H1 (cell line): ENCODE measurements at regions not wholly inside any gene's neighbourhood (a gene's known extent, or its start where the extent isn't known, plus 50 kb on each side); places are given as distances from the start of the nearest gene placed in this dataset.

Source experiments
- CTCF ChIA-PET: fragments of 300-600 bp; sonication (Branson Sonifier 250); formaldehyde crosslinking; loops from one replicate; lab custom pipeline; 2021; ENCODE audit not compliant: partially characterized antibody; lab: Charles Lee
- POLR2A ChIA-PET: fragments of 300-600 bp; sonication (Branson Sonifier 250); formaldehyde crosslinking; loops from one replicate; lab custom pipeline; 2021; ENCODE audit warnings: inconsistent platforms; ENCODE audit not compliant: partially characterized antibody; lab: Charles Lee
- DNase-seq, 2 experiments: peaks; one replicate each; pipeline versions ENCODE4 v3.0.0 to v3.0.0-alpha.2; 2010 to 2022; ENCODE audit warnings: low spot score in 2 of 2, low read depth in 1 of 2, mixed read lengths in 1 of 2
- FAIRE-seq: peaks from 2 replicates; lab custom pipeline; 2011; peaks lifted over from hg19 to GRCh38; lab: Jason Lieb, UNC
- H2AFZ ChIP-seq: 2 replicates; pipeline ENCODE4 v1.8.1; 2012; ENCODE audit warnings: low read length, inconsistent platforms
- H2AK5ac ChIP-seq: 2 replicates; pipeline ENCODE4 v1.6.1; 2013; ENCODE audit warnings: low read depth, low read length
- H2BK120ac ChIP-seq: replicated peaks from 2 replicates; pipeline ENCODE3; 2013; ENCODE audit warnings: low read depth, low read length, inconsistent platforms
- H2BK12ac ChIP-seq: 2 replicates; pipeline ENCODE4 v1.6.1; 2013; ENCODE audit warnings: low read depth, low read length
- H2BK15ac ChIP-seq: 2 replicates; pipeline ENCODE4 v1.6.1; 2013; ENCODE audit warnings: low read length
- H2BK20ac ChIP-seq: 2 replicates; pipeline ENCODE4 v1.6.1; 2013; ENCODE audit warnings: low read length
- H2BK5ac ChIP-seq: 2 replicates; pipeline ENCODE4 v1.6.1; 2013; ENCODE audit warnings: low read depth, low read length
- H3K14ac ChIP-seq: 2 replicates; pipeline ENCODE4 v1.6.1; 2013; ENCODE audit warnings: inconsistent platforms; ENCODE audit not compliant: insufficient read length
- H3K18ac ChIP-seq: 2 replicates; pipeline ENCODE4 v1.6.1; 2013; ENCODE audit warnings: low read length; ENCODE audit errors: extremely low read depth
- H3K23ac ChIP-seq: 2 replicates; pipeline ENCODE4 v1.6.1; 2013; ENCODE audit warnings: inconsistent platforms; ENCODE audit not compliant: insufficient read length
- H3K23me2 ChIP-seq: 2 replicates; pipeline ENCODE4 v1.6.1; 2013; ENCODE audit warnings: low read depth, low read length
- H3K27ac ChIP-seq: 2 replicates; pipeline ENCODE4 v1.6.1; 2011; ENCODE audit warnings: low read depth, low read length, inconsistent platforms
- H3K27me3 ChIP-seq, 4 experiments: replicated peaks in 1 of 4; 1 replicate in 1 of 4; 2 replicates in 3 of 4; pipeline versions ENCODE4 v1.6.1 to v1.8.1; 2011 to 2013; ENCODE audit warnings: low read length in 3 of 4, mild to moderate bottlenecking in 3 of 4, inconsistent platforms in 2 of 4, mixed read lengths in 2 of 4, moderate library complexity in 1 of 4; ENCODE audit not compliant: control insufficient read depth in 3 of 4, insufficient read depth in 3 of 4; ENCODE audit errors: extremely low read depth in 1 of 4
- H3K36me3 ChIP-seq, 4 experiments: 2 replicates each; pipeline versions ENCODE4 v1.6.1 to v1.8.1; 2011 to 2013; ENCODE audit warnings: mild to moderate bottlenecking in 4 of 4, low read length in 3 of 4, moderate library complexity in 2 of 4, control low read depth in 1 of 4, inconsistent platforms in 1 of 4; ENCODE audit not compliant: insufficient read depth in 4 of 4, control insufficient read depth in 2 of 4
- H3K4ac ChIP-seq: replicated peaks from 2 replicates; pipeline ENCODE3; 2013; ENCODE audit warnings: low read length, low read depth, mixed read lengths, inconsistent platforms; ENCODE audit not compliant: insufficient read length
- H3K4me1 ChIP-seq, 4 experiments: replicated peaks in 1 of 4; 1 replicate in 1 of 4; 2 replicates in 3 of 4; pipeline versions ENCODE4 v1.6.1 to v1.8.1; 2011 to 2013; ENCODE audit warnings: low read length in 3 of 4, inconsistent platforms in 2 of 4, mixed read lengths in 1 of 4; ENCODE audit not compliant: insufficient read depth in 4 of 4, control insufficient read depth in 3 of 4
- H3K4me2 ChIP-seq, 2 experiments: 2 replicates each; pipeline versions ENCODE4 v1.6.1 to v1.8.1; 2011 to 2013; ENCODE audit warnings: low read depth in 2 of 2, low read length in 2 of 2, control low read depth in 1 of 2, inconsistent platforms in 1 of 2, mild to moderate bottlenecking in 1 of 2; ENCODE audit not compliant: insufficient read depth in 1 of 2
- H3K4me3 ChIP-seq, 4 experiments: fragments of 200-600, 300-600 bp in 1 of 4; sonication (generic), shearing (Covaris generic), sonication (Bioruptor Twin) in 1 of 4; 2 replicates each; pipeline versions ENCODE4 v1.5.1 to v1.8.1; 2011 to 2016; ENCODE audit warnings: low read length in 4 of 4, low read depth in 3 of 4, control low read depth in 2 of 4, inconsistent platforms in 2 of 4, mild to moderate bottlenecking in 2 of 4, mixed read lengths in 1 of 4, moderate library complexity in 1 of 4; ENCODE audit not compliant: insufficient read depth in 2 of 4; ENCODE audit errors: extremely low read depth in 1 of 4
- H3K56ac ChIP-seq: replicated peaks from 2 replicates; pipeline ENCODE3; 2013; ENCODE audit warnings: low read depth, mild to moderate bottlenecking, mixed read lengths, low read length, inconsistent platforms; ENCODE audit not compliant: insufficient read length
- H3K79me1 ChIP-seq: 2 replicates; pipeline ENCODE4 v1.6.1; 2013; ENCODE audit warnings: low read depth, low read length, control low read depth
- H3K79me2 ChIP-seq, 2 experiments: 2 replicates each; pipeline versions ENCODE4 v1.6.1 to v1.8.1; 2012 to 2013; ENCODE audit warnings: low read length in 2 of 2, mild to moderate bottlenecking in 2 of 2, inconsistent platforms in 1 of 2; ENCODE audit not compliant: insufficient read depth in 2 of 2, control insufficient read depth in 1 of 2
- H3K9ac ChIP-seq, 4 experiments: replicated peaks in 1 of 4; 1 replicate in 1 of 4; 2 replicates in 3 of 4; pipeline versions ENCODE4 v1.6.1 to v1.8.1; 2011 to 2013; ENCODE audit warnings: low read depth in 3 of 4, low read length in 3 of 4, control low read depth in 2 of 4, mild to moderate bottlenecking in 2 of 4, moderate library complexity in 2 of 4, inconsistent platforms in 1 of 4; ENCODE audit errors: extremely low read depth in 1 of 4
- H3K9me3 ChIP-seq, 2 experiments: 2 replicates each; pipeline versions ENCODE4 v1.6.1 to v1.8.1; 2012 to 2013; ENCODE audit warnings: mild to moderate bottlenecking in 2 of 2, moderate library complexity in 2 of 2, control low read depth in 1 of 2, inconsistent platforms in 1 of 2, low read depth in 1 of 2, low read length in 1 of 2, mixed read lengths in 1 of 2; ENCODE audit not compliant: insufficient read depth in 2 of 2
- H4K20me1 ChIP-seq, 2 experiments: replicated peaks in 1 of 2; 2 replicates each; pipeline versions ENCODE3 to v1.8.1; 2011 to 2013; ENCODE audit warnings: inconsistent platforms in 2 of 2, low read length in 2 of 2, mild to moderate bottlenecking in 1 of 2; ENCODE audit not compliant: insufficient read depth in 2 of 2, control insufficient read depth in 1 of 2
- H4K5ac ChIP-seq: 2 replicates; pipeline ENCODE4 v1.6.1; 2013; ENCODE audit warnings: low read length, low read depth, mixed read lengths, inconsistent platforms; ENCODE audit not compliant: insufficient read length
- H4K8ac ChIP-seq: 2 replicates; pipeline ENCODE4 v1.8.0; 2013; ENCODE audit warnings: mild to moderate bottlenecking, moderate library complexity, low read length, inconsistent platforms; ENCODE audit not compliant: insufficient read depth; ENCODE audit errors: extremely low read depth
- H4K91ac ChIP-seq: replicated peaks from 2 replicates; pipeline ENCODE3; 2013; ENCODE audit warnings: low read length, mixed read lengths, inconsistent platforms; ENCODE audit not compliant: insufficient read length
- BRCA1 ChIP-seq: IDR thresholded peaks from 2 replicates; pipeline ENCODE4 v1.6.1; 2012; ENCODE audit warnings: low read depth, low read length, improper control_type of control experiment
- EP300 ChIP-seq, 2 experiments: IDR thresholded peaks; 1 replicate in 1 of 2; 2 replicates in 1 of 2; pipeline ENCODE4 v1.6.1; 2011 to 2012; ENCODE audit warnings: low read depth in 2 of 2, low read length in 2 of 2, mild to moderate bottlenecking in 2 of 2, borderline replicate concordance in 1 of 2, inconsistent platforms in 1 of 2, moderate library complexity in 1 of 2
- HDAC6 ChIP-seq: IDR thresholded peaks from one replicate; pipeline ENCODE4 v1.7.1; 2012; ENCODE audit warnings: low read depth, mild to moderate bottlenecking, inconsistent platforms, low read length, moderate library complexity
- MAFK ChIP-seq: IDR thresholded peaks from 2 replicates; pipeline ENCODE4 v1.6.1; 2012; ENCODE audit warnings: low read depth, mild to moderate bottlenecking, improper control_type of control experiment, low read length
- RNF2 ChIP-seq: fragments of 200-900, 300-1000 bp; sonication (generic); IDR thresholded peaks from 2 replicates; pipeline ENCODE4 v1.7.1; 2016; ENCODE audit warnings: borderline replicate concordance, low read depth, mild to moderate bottlenecking, antibody characterized with exemption, low read length; ENCODE audit not compliant: poor library complexity, severe bottlenecking; ENCODE audit errors: missing control alignments
- TAF1 ChIP-seq: IDR thresholded peaks from 2 replicates; pipeline ENCODE4 v1.6.1; 2011; ENCODE audit warnings: mild to moderate bottlenecking, low read depth, low read length
- TAF7 ChIP-seq: optimal IDR thresholded peaks from 2 replicates; pipeline ENCODE3; 2011; ENCODE audit warnings: low read depth, mild to moderate bottlenecking, inconsistent platforms, low read length, moderate library complexity, borderline replicate concordance
- WGBS, 2 experiments: shearing (Covaris generic) in 1 of 2; methylation state at CpG; one replicate each; pipeline versions ENCODE4 v1.1.6 to v1.1.7; 2013 to 2015; ENCODE audit warnings: low lambda C conversion rate in 2 of 2, mixed read lengths in 2 of 2, inconsistent platforms in 1 of 2, low coverage in 1 of 2, missing lambda C conversion rate in 1 of 2; ENCODE audit not compliant: insufficient replicate concordance in 2 of 2, insufficient coverage in 1 of 2, insufficient read length in 1 of 2; ENCODE audit errors: extremely low coverage in 1 of 2, missing lambda C conversion rate in 1 of 2; 5-methylcytosine and 5-hydroxymethylcytosine counted together
- TF ChIP-seq, protein P1 (sequence below), 3 experiments: IDR thresholded peaks; 1 replicate in 2 of 3; 2 replicates in 1 of 3; pipeline versions ENCODE4 v1.5.1 to v1.6.1; 2011; ENCODE audit warnings: low read length in 3 of 3, mild to moderate bottlenecking in 3 of 3, inconsistent platforms in 2 of 3, low read depth in 1 of 3, moderate library complexity in 1 of 3; ENCODE audit not compliant: insufficient read depth in 1 of 3; ENCODE audit errors: control extremely low read depth in 1 of 3

DNA sequence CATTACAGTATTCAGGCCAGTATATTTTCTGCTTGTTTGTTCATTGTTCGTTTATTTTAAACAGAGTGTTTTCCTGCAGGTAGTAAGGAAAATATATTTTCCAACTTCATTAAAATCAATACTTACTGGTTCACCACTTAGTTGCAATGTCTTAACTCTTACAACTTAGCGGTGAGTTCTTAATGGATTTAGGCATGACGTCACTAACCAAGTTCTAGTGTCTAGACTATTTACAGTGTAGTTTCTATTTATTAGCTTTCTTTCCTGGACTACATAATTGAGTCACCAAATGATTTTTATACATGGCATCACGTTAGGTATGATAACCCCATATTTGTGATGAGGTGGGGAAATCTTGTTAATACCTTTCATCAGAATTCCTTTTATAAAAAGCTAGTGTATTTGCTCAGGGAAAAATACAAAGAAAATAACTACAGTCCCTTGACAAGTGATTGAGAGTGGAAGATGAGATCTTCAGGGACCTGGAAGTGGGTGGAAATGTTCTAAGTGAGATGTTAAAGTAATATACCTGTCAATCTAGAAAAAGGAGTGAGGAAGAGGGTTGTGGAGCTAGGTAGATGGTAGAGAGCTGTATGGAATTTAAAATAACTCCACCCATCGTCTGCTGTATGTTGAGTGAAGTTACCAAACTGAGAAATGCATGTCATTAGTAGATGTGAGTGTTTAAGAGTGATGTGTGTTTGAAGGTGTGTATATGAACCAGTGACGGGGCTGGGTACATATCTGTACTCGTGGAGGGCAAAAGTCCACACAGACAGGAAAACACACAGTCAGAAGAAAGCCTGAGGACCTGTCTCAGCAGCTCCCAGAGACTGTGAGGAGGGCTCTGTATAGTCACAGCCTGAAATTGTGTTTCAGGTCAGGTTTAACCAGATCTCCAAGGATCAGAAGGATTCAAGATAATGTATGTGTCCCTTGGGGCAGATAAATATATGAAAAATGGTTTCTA, 197.6 kb upstream of the ADAMTS5 start:
- Histone ChIP-seq H3K36me3 (no peaks in the 10 kb centered on the region), H4K91ac (no peak overlapping the region), H4K8ac (no peak overlapping the region), H4K5ac (no peak overlapping the region), H3K18ac (no peak overlapping the region), H2BK120ac (no peak overlapping the region), H3K9ac (no peak overlapping the region), H2BK15ac (no peak overlapping the region), H3K4me1 (no peaks in the 10 kb centered on the region), H2BK5ac (no peak overlapping the region), H3K27ac (no peak overlapping the region), H3K27me3 (no peaks in the 10 kb centered on the region), H3K9me3 (no peaks in the 10 kb centered on the region), H3K4me2 (no peak overlapping the region), H4K20me1 (no peaks in the 10 kb centered on the region), H3K79me2 (no peaks in the 10 kb centered on the region), H3K14ac (no peak overlapping the region), H2AFZ (0 out of 2 replicates have a peak overlapping the region, but pooled peaks have one; percentile 26), H3K23ac (no peak overlapping the region), H2BK20ac (no peak overlapping the region), H2AK5ac (no peak overlapping the region), H3K4ac (no peak overlapping the region), H3K56ac (no peak overlapping the region), H2BK12ac (no peak overlapping the region), H3K4me3 (no peak overlapping the region), H3K79me1 (no peaks in the 10 kb centered on the region), H3K23me2 (no peaks in the 10 kb centered on the region)
- FAIRE-seq (no peak), DNase-seq (no peak)
- CTCF ChIA-PET: no interaction called here
- POLR2A ChIA-PET: no interaction called here
- 93% methylated on average over 7 of the region's 7 CpGs; no CpG with 5 or more reads in 1 of the 2 experiments for WGBS, 2 experiments
- TF ChIP-seq, protein P1, sequence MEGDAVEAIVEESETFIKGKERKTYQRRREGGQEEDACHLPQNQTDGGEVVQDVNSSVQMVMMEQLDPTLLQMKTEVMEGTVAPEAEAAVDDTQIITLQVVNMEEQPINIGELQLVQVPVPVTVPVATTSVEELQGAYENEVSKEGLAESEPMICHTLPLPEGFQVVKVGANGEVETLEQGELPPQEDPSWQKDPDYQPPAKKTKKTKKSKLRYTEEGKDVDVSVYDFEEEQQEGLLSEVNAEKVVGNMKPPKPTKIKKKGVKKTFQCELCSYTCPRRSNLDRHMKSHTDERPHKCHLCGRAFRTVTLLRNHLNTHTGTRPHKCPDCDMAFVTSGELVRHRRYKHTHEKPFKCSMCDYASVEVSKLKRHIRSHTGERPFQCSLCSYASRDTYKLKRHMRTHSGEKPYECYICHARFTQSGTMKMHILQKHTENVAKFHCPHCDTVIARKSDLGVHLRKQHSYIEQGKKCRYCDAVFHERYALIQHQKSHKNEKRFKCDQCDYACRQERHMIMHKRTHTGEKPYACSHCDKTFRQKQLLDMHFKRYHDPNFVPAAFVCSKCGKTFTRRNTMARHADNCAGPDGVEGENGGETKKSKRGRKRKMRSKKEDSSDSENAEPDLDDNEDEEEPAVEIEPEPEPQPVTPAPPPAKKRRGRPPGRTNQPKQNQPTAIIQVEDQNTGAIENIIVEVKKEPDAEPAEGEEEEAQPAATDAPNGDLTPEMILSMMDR (IDR thresholded peaks at IDR 0.05; ENCODE audit: control extremely low read depth in 1 of 3, insufficient read depth in 1 of 3, low read depth in 1 of 3, low read length in 3 of 3): no peak
- TF ChIP-seq TAF7 (no peak), HDAC6 (no peak), MAFK (no peak), TAF1 (no peak), BRCA1 (no peak), EP300 (IDR thresholded peaks at IDR 0.05; ENCODE audit: borderline replicate concordance in 1 of 2, low read depth in 2 of 2, low read length in 2 of 2) (no peak), RNF2 (no peak)
